ENCODE measurements at regions not wholly inside any gene's neighbourhood (a gene's known extent, or its start where the extent isn't known, plus 50 kb on each side); places are given as distances from the start of the nearest gene placed in this dataset.

- intact Hi-C loops (cut with DNase I; ENCODE audit: low total_unique reads) = no loop called here
- no peak for DNase-seq (ENCODE audit: low spot score in 2 of 2)
- 35 to 39% methylated on average over 17 of the region's 17 CpGs for WGBS, 2 donors
- no peak overlapping the region for H3K4me3 ChIP-seq (ENCODE audit: low read depth, poor library complexity, severe bottlenecking)
- no peak for TF ChIP-seq CTCF (IDR thresholded peaks at IDR 0.05)
- TF ChIP-seq POLR2A (IDR thresholded peaks at IDR 0.05) = no peak
These were observed 168.4 kb upstream of the ARRDC4 start for GRCh38 chr15:97791824-97792792.

- no peak overlapping the region for H3K4me3 ChIP-seq (ENCODE audit: low read depth, poor library complexity, severe bottlenecking)
- 75% methylated on average over 3 of the region's 3 CpGs for WGBS, 2 donors
- no peak for TF ChIP-seq POLR2A (IDR thresholded peaks at IDR 0.05)
- TF ChIP-seq CTCF (IDR thresholded peaks at IDR 0.05) = no peak
- no peak for DNase-seq (ENCODE audit: low spot score in 2 of 2)
- intact Hi-C loops (cut with DNase I; ENCODE audit: low total_unique reads) = loop anchor here (5.0 kb wide), 1 partner anchor 133 kb away; no protein-coding TSS in a partner anchor
These were observed 155.6 kb upstream of the ARRDC4 start for GRCh38 chr15:97804950-97805349.

- no peak for DNase-seq (ENCODE audit: low spot score in 2 of 2)
- TF ChIP-seq CTCF (IDR thresholded peaks at IDR 0.05) (no peak), POLR2A (IDR thresholded peaks at IDR 0.05) (no peak)
- intact Hi-C loops (cut with DNase I; ENCODE audit: low total_unique reads) = loop anchor here (5.0 kb wide), 1 partner anchor 134 kb away; no protein-coding TSS in a partner anchor
- 40 to 42% methylated on average over 6 of the region's 6 CpGs for WGBS, 2 donors
- H3K4me3 ChIP-seq (ENCODE audit: low read depth, poor library complexity, severe bottlenecking) = no peak overlapping the region
These were observed 153.7 kb upstream of the ARRDC4 start for GRCh38 chr15:97806766-97807165.

- no peak for DNase-seq (ENCODE audit: low spot score in 2 of 2)
- no peak overlapping the region for H3K4me3 ChIP-seq (ENCODE audit: low read depth, poor library complexity, severe bottlenecking)
- intact Hi-C loops (cut with DNase I; ENCODE audit: low total_unique reads) = no loop called here
- WGBS, 2 donors = 52 to 64% methylated on average over 2 of the region's 2 CpGs
- no peak for TF ChIP-seq CTCF (IDR thresholded peaks at IDR 0.05)
- TF ChIP-seq POLR2A (IDR thresholded peaks at IDR 0.05) = no peak
These were observed 144.7 kb upstream of the ARRDC4 start for GRCh38 chr15:97815835-97816234.

GRCh38 chr15:97817276-97817890 lies 143.1 kb upstream of the ARRDC4 start:
- 35 to 39% methylated on average over 9 of the region's 9 CpGs for WGBS, 2 donors
- no peak overlapping the region for H3K4me3 ChIP-seq (ENCODE audit: low read depth, poor library complexity, severe bottlenecking)
- DNase-seq (ENCODE audit: low spot score in 2 of 2) = no peak
- intact Hi-C loops (cut with DNase I; ENCODE audit: low total_unique reads) = no loop called here
- TF ChIP-seq CTCF (IDR thresholded peaks at IDR 0.05) (no peak), POLR2A (IDR thresholded peaks at IDR 0.05) (no peak)
